ENCODE measurements at regions not wholly inside any gene's neighbourhood (a gene's known extent, or its start where the extent isn't known, plus 50 kb on each side); places are given as distances from the start of the nearest gene placed in this dataset.
A peak's percentile ranks its signal among the peaks of the same experiment; 100 is the strongest.

- no peak for ATAC-seq (replicated peaks; ENCODE audit: extremely low read depth, poor library complexity, severe bottlenecking)
- H3K4me3 Mint-ChIP-seq: no peak overlapping the region
- no peak overlapping the region for H3K27ac Mint-ChIP-seq (ENCODE audit: low read depth)
- no peaks in the 10 kb centered on the region for H3K36me3 Mint-ChIP-seq (ENCODE audit: insufficient read depth)
- no peaks in the 10 kb centered on the region for H3K9me3 Mint-ChIP-seq
- H3K4me1 Mint-ChIP-seq: no peaks in the 10 kb centered on the region
- DNase-seq (ENCODE audit: low spot score in 2 of 2): no peak
- H3K27me3 Mint-ChIP-seq: no peaks in the 10 kb centered on the region
Measured at GRCh38 chr1:201713086-201713810, 115.7 kb upstream of the IPO9 start.

GRCh38 chr1:201714542-201715329 lies 114.2 kb upstream of the IPO9 start:
- DNase-seq (ENCODE audit: low spot score in 2 of 2) (no peak), ATAC-seq (replicated peaks; ENCODE audit: extremely low read depth, poor library complexity, severe bottlenecking) (no peak)
- Mint-ChIP-seq H3K4me1 (no peaks in the 10 kb centered on the region), H3K4me3 (no peak overlapping the region), H3K9me3 (no peaks in the 10 kb centered on the region), H3K27ac (ENCODE audit: low read depth) (no peak overlapping the region), H3K27me3 (no peaks in the 10 kb centered on the region), H3K36me3 (ENCODE audit: insufficient read depth) (no peaks in the 10 kb centered on the region)

GRCh38 chr1:201715351-201715750 lies 113.6 kb upstream of the IPO9 start:
- Mint-ChIP-seq H3K4me3 (no peak overlapping the region), H3K27ac (ENCODE audit: low read depth) (no peak overlapping the region), H3K4me1 (no peaks in the 10 kb centered on the region), H3K9me3 (no peaks in the 10 kb centered on the region), H3K36me3 (ENCODE audit: insufficient read depth) (no peaks in the 10 kb centered on the region), H3K27me3 (no peaks in the 10 kb centered on the region)
- DNase-seq (ENCODE audit: low spot score in 2 of 2): no peak
- ATAC-seq (replicated peaks; ENCODE audit: extremely low read depth, poor library complexity, severe bottlenecking): no peak

GRCh38 chr1:201715801-201716741 lies 112.9 kb upstream of the IPO9 start:
- no peaks in the 10 kb centered on the region for H3K9me3 Mint-ChIP-seq
- H3K4me1 Mint-ChIP-seq: no peaks in the 10 kb centered on the region
- DNase-seq (ENCODE audit: low spot score in 2 of 2) (no peak), ATAC-seq (replicated peaks; ENCODE audit: extremely low read depth, poor library complexity, severe bottlenecking) (peak; percentile 43)
- no peak overlapping the region for H3K4me3 Mint-ChIP-seq
- H3K36me3 Mint-ChIP-seq (ENCODE audit: insufficient read depth): no peaks in the 10 kb centered on the region
- H3K27me3 Mint-ChIP-seq: peaks cover 5% of the 10 kb centered on the region
- no peak overlapping the region for H3K27ac Mint-ChIP-seq (ENCODE audit: low read depth)

DNA sequence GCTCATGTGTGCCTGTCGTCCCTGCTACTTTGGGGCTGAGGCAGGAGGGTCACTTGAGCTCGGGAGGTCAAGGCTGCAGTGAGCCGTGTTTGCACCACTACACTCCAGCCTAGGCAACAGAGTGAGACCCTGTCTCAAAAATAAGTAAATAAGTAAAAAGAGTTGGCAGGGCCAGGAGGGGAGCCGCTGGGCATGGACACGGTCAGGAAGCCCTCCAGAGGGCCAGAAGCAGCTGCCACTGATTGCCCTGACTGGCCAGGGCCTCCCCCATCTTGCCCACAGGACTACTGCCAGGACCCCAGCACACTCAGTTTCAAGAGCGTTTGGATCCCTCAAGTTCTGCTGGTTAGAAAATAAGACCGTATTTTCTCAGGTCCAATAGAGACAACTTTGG lies 112.2 kb upstream of the IPO9 start:
- H3K9me3 Mint-ChIP-seq: no peaks in the 10 kb centered on the region
- peaks cover 12% of the 10 kb centered on the region for H3K27me3 Mint-ChIP-seq
- no peaks in the 10 kb centered on the region for H3K36me3 Mint-ChIP-seq (ENCODE audit: insufficient read depth)
- no peaks in the 10 kb centered on the region for H3K4me1 Mint-ChIP-seq
- no peak overlapping the region for H3K4me3 Mint-ChIP-seq
- no peak for ATAC-seq (replicated peaks; ENCODE audit: extremely low read depth, poor library complexity, severe bottlenecking)
- DNase-seq (ENCODE audit: low spot score in 2 of 2): no peak
- no peak overlapping the region for H3K27ac Mint-ChIP-seq (ENCODE audit: low read depth)

- Mint-ChIP-seq H3K4me1 (no peaks in the 10 kb centered on the region), H3K36me3 (ENCODE audit: insufficient read depth) (no peaks in the 10 kb centered on the region), H3K27ac (ENCODE audit: low read depth) (no peak overlapping the region), H3K27me3 (peaks cover 13% of the 10 kb centered on the region), H3K9me3 (no peaks in the 10 kb centered on the region), H3K4me3 (no peak overlapping the region)
- ATAC-seq (replicated peaks; ENCODE audit: extremely low read depth, poor library complexity, severe bottlenecking) (no peak), DNase-seq (ENCODE audit: low spot score in 2 of 2) (no peak)
Measured at GRCh38 chr1:201717286-201717685, 111.7 kb upstream of the IPO9 start.

- no peak overlapping the region for H3K4me3 Mint-ChIP-seq
- H3K27me3 Mint-ChIP-seq: peaks cover 13% of the 10 kb centered on the region
- no peak for DNase-seq (ENCODE audit: low spot score in 2 of 2)
- H3K36me3 Mint-ChIP-seq (ENCODE audit: insufficient read depth): no peaks in the 10 kb centered on the region
- no peaks in the 10 kb centered on the region for H3K4me1 Mint-ChIP-seq
- no peak for ATAC-seq (replicated peaks; ENCODE audit: extremely low read depth, poor library complexity, severe bottlenecking)
- H3K27ac Mint-ChIP-seq (ENCODE audit: low read depth): no peak overlapping the region
- H3K9me3 Mint-ChIP-seq: no peaks in the 10 kb centered on the region
Measured at GRCh38 chr1:201718346-201719202, 110.4 kb upstream of the IPO9 start.

- Mint-ChIP-seq H3K4me3 (no peak overlapping the region), H3K27ac (ENCODE audit: low read depth) (no peak overlapping the region), H3K27me3 (peaks cover 21% of the 10 kb centered on the region), H3K4me1 (no peaks in the 10 kb centered on the region), H3K9me3 (no peaks in the 10 kb centered on the region), H3K36me3 (ENCODE audit: insufficient read depth) (no peaks in the 10 kb centered on the region)
- ATAC-seq (replicated peaks; ENCODE audit: extremely low read depth, poor library complexity, severe bottlenecking) (no peak), DNase-seq (ENCODE audit: low spot score in 2 of 2) (no peak)
Measured at GRCh38 chr1:201719812-201720521, 109.0 kb upstream of the IPO9 start.

- no peak overlapping the region for H3K27ac Mint-ChIP-seq (ENCODE audit: low read depth)
- ATAC-seq (replicated peaks; ENCODE audit: extremely low read depth, poor library complexity, severe bottlenecking): no peak
- DNase-seq (ENCODE audit: low spot score in 2 of 2): no peak
- no peaks in the 10 kb centered on the region for H3K4me1 Mint-ChIP-seq
- H3K27me3 Mint-ChIP-seq: peaks cover 26% of the 10 kb centered on the region
- H3K9me3 Mint-ChIP-seq: no peaks in the 10 kb centered on the region
- no peak overlapping the region for H3K4me3 Mint-ChIP-seq
- H3K36me3 Mint-ChIP-seq (ENCODE audit: insufficient read depth): no peaks in the 10 kb centered on the region
Measured at GRCh38 chr1:201720522-201720844, 108.5 kb upstream of the IPO9 start.

GRCh38 chr1:201721082-201722049 lies 107.6 kb upstream of the IPO9 start:
- no peaks in the 10 kb centered on the region for H3K9me3 Mint-ChIP-seq
- H3K27me3 Mint-ChIP-seq: peaks cover 27% of the 10 kb centered on the region
- no peak overlapping the region for H3K4me3 Mint-ChIP-seq
- no peaks in the 10 kb centered on the region for H3K4me1 Mint-ChIP-seq
- H3K36me3 Mint-ChIP-seq (ENCODE audit: insufficient read depth): no peaks in the 10 kb centered on the region
- H3K27ac Mint-ChIP-seq (ENCODE audit: low read depth): no peak overlapping the region
- ATAC-seq (replicated peaks; ENCODE audit: extremely low read depth, poor library complexity, severe bottlenecking) (no peak), DNase-seq (ENCODE audit: low spot score in 2 of 2) (no peak)

Measured in central memory CD8-positive, alpha-beta T cell (primary cell).